Esophagus muscularis mucosa (tissue), 3 donors: ENCODE measurements at regions not wholly inside any gene's neighbourhood (a gene's known extent, or its start where the extent isn't known, plus 50 kb on each side); places are given as distances from the start of the nearest gene placed in this dataset.

Experiments
- POLR2A ChIP-seq: fragments of 450-650 bp; IDR thresholded peaks from one replicate; pipeline ENCODE4 v1.6.1; 2017; ENCODE audit warnings: antibody characterized with exemption, moderate library complexity, mild to moderate bottlenecking, low read depth
- POLR2AphosphoS5 ChIP-seq, 2 donors: sonication (generic); formaldehyde crosslinking; IDR thresholded peaks; one replicate each; pipeline ENCODE4 v1.6.1; 2017; ENCODE audit warnings: antibody characterized with exemption in 2 of 2
- TF ChIP-seq, protein P1 (sequence below), 3 experiments: fragments of 200-600 bp in 2 of 3; fragments of 450-650 bp in 1 of 3; sonication (generic) in 2 of 3; IDR thresholded peaks; one replicate each; pipeline ENCODE4 v1.5.1; 2017 to 2019; ENCODE audit warnings: antibody characterized with exemption in 3 of 3, mild to moderate bottlenecking in 2 of 3, moderate library complexity in 1 of 3

DNA sequence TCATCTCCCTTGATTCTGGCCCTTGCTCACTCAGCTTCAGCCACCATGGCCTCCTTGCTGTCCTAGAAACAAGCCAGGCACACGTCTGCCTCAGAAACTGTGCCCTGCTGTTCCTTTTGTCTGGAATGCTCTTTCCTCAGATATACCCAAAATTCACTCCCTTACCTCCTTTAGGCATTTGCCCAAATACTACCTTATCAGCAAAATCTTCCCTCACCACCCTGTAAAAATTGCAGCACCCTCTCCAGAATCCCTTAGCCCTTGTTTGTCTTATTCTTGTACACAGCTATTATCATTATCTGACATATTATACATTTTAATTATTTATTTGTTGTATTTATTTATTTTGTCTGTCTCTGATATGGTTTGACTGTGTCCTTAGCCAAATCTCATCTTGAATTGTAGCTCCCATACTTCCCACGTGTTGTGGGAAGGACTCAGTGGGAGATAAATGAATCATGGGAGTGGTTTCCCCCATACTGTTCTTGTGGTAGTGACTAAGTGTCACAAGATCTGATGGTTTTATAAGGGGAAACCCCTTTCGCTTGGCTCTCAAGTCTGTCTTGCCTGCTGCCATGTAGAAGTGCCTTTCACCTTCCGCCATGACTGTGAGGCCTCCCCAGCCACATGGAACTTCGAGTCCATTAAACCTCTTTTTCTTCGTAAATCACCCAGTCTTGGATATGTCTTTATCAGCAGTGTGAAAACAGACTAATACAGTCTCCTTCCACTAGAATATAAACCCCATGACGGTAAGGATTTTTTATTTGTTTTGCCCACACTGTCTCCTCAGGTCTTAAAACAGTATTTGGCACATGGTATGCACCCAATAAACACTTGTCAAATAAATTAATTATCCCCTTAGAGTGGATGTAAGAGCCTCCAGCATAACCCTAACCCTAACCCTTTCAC lies 60.0 kb upstream of the STT3B start:
- TF ChIP-seq, protein P1, sequence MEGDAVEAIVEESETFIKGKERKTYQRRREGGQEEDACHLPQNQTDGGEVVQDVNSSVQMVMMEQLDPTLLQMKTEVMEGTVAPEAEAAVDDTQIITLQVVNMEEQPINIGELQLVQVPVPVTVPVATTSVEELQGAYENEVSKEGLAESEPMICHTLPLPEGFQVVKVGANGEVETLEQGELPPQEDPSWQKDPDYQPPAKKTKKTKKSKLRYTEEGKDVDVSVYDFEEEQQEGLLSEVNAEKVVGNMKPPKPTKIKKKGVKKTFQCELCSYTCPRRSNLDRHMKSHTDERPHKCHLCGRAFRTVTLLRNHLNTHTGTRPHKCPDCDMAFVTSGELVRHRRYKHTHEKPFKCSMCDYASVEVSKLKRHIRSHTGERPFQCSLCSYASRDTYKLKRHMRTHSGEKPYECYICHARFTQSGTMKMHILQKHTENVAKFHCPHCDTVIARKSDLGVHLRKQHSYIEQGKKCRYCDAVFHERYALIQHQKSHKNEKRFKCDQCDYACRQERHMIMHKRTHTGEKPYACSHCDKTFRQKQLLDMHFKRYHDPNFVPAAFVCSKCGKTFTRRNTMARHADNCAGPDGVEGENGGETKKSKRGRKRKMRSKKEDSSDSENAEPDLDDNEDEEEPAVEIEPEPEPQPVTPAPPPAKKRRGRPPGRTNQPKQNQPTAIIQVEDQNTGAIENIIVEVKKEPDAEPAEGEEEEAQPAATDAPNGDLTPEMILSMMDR (IDR thresholded peaks at IDR 0.05), result no peak
- TF ChIP-seq POLR2AphosphoS5 (IDR thresholded peaks at IDR 0.05) (no peak), POLR2A (no peak)
